Pulmonary artery endothelial cell (primary cell): ENCODE measurements at regions not wholly inside any gene's neighbourhood (a gene's known extent, or its start where the extent isn't known, plus 50 kb on each side); places are given as distances from the start of the nearest gene placed in this dataset.
"Not testable (repeated sequence)": the region's sequence is repeated elsewhere in the genome, so short reads cannot be mapped to it uniquely, and the experiment has no call there.

ENCODE experiments used
- DNase-seq: peaks from one replicate; pipeline ENCODE4 v3.0.0-alpha.2; 2011; ENCODE audit warnings: low read depth, low spot score

DNA sequence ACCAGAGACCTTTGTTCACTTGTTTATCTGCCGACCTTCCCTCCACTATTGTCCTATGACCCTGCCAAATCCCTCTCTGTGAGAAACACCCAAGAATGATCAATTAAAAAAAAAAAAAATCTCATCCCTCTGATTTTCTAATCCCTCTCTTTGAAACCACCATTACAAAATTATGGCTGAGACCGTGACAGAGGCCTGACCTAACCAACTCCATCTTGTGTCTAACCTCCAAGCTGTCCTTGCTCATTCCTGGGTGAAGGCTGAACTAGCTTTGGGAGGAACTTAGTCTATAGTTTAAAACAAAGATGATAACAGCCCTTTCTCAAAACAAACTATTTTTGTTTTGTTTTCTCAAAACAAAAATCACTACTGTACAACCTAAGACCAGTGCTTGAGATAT, 474.5 kb downstream of the TMEM114 start:
- DNase-seq = no peak

DNA sequence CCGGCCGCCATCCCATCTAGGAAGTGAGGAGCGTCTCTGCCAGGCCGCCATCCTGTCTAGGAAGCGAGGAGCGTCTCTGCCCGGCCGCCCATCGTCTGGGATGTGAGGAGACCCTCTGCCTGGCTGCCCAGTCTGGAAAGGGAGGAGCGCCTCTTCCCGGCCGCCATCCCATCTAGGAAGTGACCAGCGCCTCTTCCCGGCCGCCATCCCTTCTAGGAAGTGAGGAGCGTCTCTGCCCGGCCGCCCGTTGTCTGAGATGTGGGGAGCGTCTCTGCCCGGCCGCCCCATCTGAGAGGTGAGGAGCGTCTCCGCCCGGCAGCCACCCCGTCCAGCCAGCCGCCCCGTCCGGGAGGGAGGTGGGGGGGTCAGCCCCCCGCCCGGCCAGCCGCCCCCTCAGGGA, 475.4 kb downstream of the TMEM114 start:
- not testable (repeated sequence) for DNase-seq

DNA sequence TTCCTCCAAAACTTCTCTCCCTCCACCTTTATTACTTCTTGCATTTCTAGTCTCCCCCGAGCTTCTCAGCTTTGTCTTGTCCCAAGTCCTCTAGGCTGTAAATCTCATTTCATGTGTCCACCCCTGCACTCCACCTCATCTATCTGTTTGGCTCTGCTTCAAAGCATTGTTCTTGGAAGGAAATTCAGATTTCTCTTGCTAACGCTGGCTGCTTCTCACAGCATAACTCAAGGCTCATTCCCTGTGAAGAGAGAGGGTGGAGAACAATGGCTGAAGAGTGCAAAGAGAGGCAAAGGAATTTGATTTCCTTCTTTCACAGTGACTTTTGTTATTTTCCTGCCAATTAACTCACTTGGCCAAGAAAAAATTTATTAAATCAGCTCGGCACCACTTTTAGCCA, 476.5 kb downstream of the TMEM114 start:
- DNase-seq = no peak

GRCh38 chr16:8110572-8111514, 479.5 kb downstream of the TMEM114 start:
- DNase-seq = no peak

DNA sequence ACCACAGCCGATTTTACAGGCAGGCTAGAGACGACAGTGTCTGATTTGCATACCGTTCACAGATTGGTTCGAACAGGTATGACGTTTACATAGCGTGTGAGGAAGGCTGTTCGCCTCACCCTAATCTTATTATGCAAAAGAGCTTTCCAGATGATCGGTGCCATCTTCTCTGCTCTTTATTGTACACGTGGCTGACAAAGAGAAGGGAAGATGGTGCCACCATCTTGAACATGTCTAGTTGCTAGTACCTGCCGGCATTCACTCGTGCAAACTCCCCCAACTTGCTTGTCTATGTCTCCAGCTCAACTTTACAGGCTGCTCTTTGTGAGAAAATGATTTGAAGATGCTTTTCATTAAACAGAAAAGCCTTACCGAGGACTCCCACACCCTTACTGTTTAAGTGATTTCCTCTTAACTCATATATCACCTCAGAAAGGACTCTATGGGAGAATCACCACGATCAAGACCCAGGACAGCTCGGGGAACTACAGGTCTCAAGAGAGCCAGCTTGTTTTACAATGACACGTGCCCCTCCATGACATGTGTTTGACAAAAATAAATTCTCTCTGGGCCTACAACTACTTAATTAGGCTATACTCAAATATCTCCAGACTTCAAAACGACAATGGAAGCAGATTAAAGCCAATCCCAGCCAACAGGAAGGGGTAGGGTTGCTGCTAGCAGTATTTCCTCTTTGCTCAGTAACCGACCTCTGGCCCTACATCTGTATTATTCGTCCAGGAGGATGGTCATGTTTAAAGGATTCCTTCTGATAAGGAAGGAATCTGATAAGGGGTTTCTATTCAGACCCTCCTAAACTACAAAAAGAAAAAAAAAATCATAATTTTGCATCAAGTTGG, 480.6 kb downstream of the TMEM114 start:
- DNase-seq = no peak

- DNase-seq = no peak
These were observed 481.3 kb downstream of the TMEM114 start for GRCh38 chr16:8108991-8109509.

GRCh38 chr16:8107296-8107695, 483.0 kb downstream of the TMEM114 start:
- DNase-seq = no peak

- no peak for DNase-seq
These were observed 486.5 kb downstream of the TMEM114 start for GRCh38 chr16:8103649-8104289.

DNA sequence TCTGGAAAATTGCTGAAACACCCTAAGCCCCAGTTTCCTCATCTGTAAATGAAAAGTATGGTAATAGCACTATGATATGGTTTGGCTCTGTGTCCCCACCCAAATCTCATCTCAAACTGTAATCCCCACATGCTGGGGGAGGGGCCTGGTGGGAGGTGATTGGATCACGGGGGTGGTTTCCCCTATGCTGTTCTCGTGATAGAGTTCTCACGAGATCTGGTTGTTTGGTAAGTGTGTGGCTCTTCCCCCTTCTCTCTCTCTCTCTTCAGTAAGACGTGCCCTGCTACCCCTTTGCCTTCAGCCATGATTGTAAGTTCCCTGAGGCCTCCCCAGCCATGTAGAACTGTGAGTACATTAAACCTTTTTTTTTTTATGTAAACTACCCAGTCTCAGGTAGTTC, 490.7 kb downstream of the TMEM114 start:
- no peak for DNase-seq

DNA sequence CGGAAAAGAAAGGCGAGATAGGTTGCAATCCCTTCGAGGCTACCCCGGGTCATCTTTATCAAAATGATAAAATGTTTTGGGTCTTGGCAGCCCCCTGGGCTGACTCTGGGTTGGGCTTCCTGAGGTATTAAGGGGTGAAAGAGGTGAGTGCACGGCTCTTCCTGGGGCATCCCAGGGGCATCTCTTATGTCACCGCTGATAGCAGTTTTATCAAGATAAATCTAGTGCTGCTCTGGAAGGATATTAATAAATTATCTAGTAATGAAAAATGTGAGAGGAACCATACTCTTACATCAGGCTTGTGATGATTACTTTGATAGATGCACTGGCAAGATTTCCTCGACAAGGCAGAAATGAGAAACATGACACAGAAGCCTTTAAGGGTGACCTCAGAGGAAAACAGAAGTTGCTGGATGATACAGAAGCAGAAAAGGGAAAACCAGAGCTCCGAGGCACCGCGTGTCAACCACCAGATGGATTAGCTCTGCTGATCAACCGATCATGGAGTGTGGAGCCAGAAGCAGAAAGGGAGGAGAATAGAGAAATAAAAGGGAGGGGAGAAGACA, 491.3 kb downstream of the TMEM114 start:
- no peak for DNase-seq

GRCh38 chr16:8096211-8096610, 494.1 kb downstream of the TMEM114 start:
- no peak for DNase-seq

GRCh38 chr16:8094696-8095095, 495.6 kb downstream of the TMEM114 start:
- DNase-seq = no peak

DNA sequence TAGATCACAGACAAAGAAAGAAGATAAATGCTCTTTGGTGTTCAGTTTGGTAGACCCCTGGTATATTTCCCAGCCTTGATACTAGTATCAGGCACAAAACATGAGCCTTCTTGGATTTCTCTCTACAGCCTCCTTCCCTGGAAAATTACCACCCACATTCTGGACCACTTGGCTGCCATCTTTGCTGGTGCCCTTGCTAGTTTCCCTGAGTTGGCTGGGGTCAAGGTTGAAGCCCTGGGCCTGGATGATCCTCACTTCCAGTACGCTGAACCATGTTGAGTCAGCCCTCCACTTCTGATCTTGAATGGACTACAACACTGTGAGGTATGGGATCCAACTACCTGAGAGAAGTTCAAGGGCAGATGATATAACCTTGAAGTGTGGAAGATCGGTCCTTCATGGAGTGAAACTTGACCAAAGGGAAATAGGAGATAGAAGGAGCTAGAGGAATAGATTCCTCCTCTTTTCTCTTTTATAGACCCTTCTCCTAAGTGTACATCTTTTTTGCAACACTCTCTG, 501.4 kb downstream of the TMEM114 start:
- no peak for DNase-seq

DNA sequence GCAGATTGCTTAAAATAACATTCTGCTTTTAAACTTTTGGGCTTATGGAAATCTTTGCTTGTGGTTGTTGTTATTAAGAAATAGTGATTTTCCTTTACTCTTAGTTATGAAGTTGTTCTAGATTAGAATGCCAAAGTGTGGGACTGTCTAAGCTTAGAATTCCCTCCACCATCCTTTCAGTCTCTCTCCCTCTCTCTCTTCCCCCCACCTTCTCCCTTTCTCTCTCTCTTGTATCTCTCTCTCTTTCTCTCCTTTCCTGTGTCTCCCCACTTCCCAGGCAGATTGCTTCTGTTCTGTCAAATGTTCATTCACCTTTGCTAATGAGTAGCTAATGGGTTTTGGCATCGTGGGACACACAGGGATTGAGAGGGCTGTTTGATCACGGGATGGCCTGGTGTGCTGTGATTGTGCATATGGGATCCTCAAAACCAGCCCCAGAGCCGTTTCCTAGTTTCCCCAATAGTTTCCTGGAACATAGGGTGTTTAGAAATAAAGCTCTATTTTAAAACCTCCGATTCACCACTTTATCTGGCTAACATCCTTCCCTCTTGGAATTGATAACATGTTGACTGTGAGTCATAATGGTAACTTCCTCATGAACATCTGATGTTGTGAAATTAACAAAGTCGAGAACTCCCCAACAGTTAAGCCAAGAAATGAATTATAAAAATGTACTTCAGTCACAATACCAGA, 502.6 kb downstream of the TMEM114 start:
- DNase-seq = no peak

- DNase-seq = no peak
These were observed 503.2 kb downstream of the TMEM114 start for GRCh38 chr16:8087146-8087545.

DNA sequence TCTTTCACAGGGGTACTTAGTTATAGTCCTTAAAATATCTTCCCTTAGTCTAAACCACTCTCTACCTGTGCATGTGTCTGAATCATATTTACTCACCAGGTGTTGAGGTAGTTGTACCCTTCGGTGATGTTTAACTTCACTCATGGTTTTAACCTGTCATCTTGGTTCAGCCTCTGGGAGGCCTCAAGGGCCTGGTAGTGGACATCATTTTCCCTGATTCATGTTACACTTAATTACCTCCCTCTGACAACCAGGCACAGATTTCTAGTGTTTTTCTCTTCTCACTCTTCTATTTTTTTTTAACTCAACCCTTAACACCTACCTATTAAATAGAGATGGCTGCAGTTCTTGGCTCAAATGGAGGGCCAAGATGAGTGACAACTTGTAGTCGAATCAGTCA, 505.4 kb downstream of the TMEM114 start:
- DNase-seq = no peak

- no peak for DNase-seq
These were observed 506.0 kb downstream of the TMEM114 start for GRCh38 chr16:8084302-8084701.

GRCh38 chr16:8083560-8083959, 506.8 kb downstream of the TMEM114 start:
- no peak for DNase-seq

DNA sequence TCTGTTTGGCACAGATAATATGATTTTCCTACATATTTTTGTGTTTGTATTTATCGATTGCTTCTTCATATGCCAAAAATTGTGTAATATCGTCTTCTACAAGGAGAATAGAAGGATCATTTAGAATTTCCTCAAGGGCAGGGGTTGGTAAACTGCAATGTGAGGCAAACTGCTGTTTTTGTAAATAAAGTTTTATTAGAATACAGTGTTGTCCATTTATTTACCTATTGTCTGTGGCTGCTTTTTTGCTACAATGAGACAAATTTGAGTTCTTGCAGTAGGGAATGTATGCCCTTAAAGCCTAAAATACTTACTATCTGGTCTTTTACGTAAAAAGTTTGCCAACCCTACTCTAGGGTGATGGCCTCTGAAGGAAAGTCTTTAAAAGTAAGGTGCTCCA, 509.5 kb downstream of the TMEM114 start:
- no peak for DNase-seq

- no peak for DNase-seq
These were observed 515.0 kb downstream of the TMEM114 start for GRCh38 chr16:8075271-8075670.
